Gastrocnemius medialis (tissue), 4 donors: ENCODE measurements at regions not wholly inside any gene's neighbourhood (a gene's known extent, or its start where the extent isn't known, plus 50 kb on each side); places are given as distances from the start of the nearest gene placed in this dataset.

Experiments
- CTCF ChIP-seq, 5 experiments: fragments of 450-650 bp in 3 of 5; fragments of 200-600 bp in 2 of 5; sonication (generic) in 2 of 5; IDR thresholded peaks in 4 of 5; conservative IDR thresholded peaks in 1 of 5; 1 replicate in 4 of 5; 2 replicates in 1 of 5; pipeline ENCODE4 v1.5.1; 2016 to 2019; ENCODE audit warnings: antibody characterized with exemption in 5 of 5, mild to moderate bottlenecking in 3 of 5, moderate library complexity in 3 of 5
- POLR2A ChIP-seq, 2 donors: fragments of 450-650 bp; IDR thresholded peaks; one replicate each; pipeline ENCODE4 v1.6.1; 2017; ENCODE audit warnings: antibody characterized with exemption in 2 of 2, mild to moderate bottlenecking in 2 of 2, moderate library complexity in 2 of 2

GRCh38 chr9:7567687-7568086 lies 231.9 kb downstream of the DMAC1 start:
- TF ChIP-seq POLR2A (IDR thresholded peaks at IDR 0.05) = no peak
- no peak for TF ChIP-seq CTCF (IDR thresholded peaks at IDR 0.05 in 4 of 5, conservative IDR thresholded peaks at IDR 0.05 in 1 of 5)
